GM12878 (cell line): ENCODE measurements at regions not wholly inside any gene's neighbourhood (a gene's known extent, or its start where the extent isn't known, plus 50 kb on each side); places are given as distances from the start of the nearest gene placed in this dataset.

Experiments
- ATAC-seq: fragments of 200-7000 bp; cut with Tn5 transposase; 3 replicates; pipeline ENCODE4 v1.9.1; 2020; ENCODE audit warnings: mild to moderate bottlenecking, moderate library complexity
- BruUV-seq: library from RNA; stranded (reverse); fragments of 400-500 nt; replicated peaks from 2 replicates; lab custom pipeline; 2021; lab: Mats Ljungman, UMichigan
- CTCF ChIA-PET: fragments of 300-600 bp; sonication (Branson Sonifier 250); formaldehyde crosslinking; extraction: SDS; loops from one replicate; lab custom pipeline; 2021; ENCODE audit warnings: inconsistent platforms; lab: Yijun Ruan, JAX
- POLR2A ChIA-PET: fragments of 350-600 bp; formaldehyde crosslinking; extraction: SDS; loops from one replicate; lab custom pipeline; 2021; ENCODE audit warnings: inconsistent platforms; lab: Charles Lee
- RAD21 ChIA-PET: fragments of 300-600 bp; sonication (Branson Sonifier 250); formaldehyde crosslinking; loops from one replicate; lab custom pipeline; 2023; ENCODE audit warnings: antibody characterized with exemption; ENCODE audit not compliant: unreplicated experiment; lab: Charles Lee
- SMC1A ChIA-PET: fragments of 300-600 bp; sonication (Branson Sonifier 250); formaldehyde crosslinking; loops from one replicate; lab custom pipeline; 2023; ENCODE audit not compliant: unreplicated experiment, uncharacterized antibody; lab: Charles Lee
- DNase-seq: peaks from one replicate; pipeline ENCODE4 v3.0.0-alpha.2; 2011; ENCODE audit warnings: low read depth, low spot score
- FAIRE-seq: peaks from 3 replicates; lab custom pipeline; 2011; peaks lifted over from hg19 to GRCh38; lab: Jason Lieb, UNC
- H2AFZ ChIP-seq: 2 replicates; pipeline ENCODE4 v1.6.0; 2011; ENCODE audit warnings: low read depth, low read length, control low read depth; ENCODE audit not compliant: control insufficient read depth
- H3K27ac ChIP-seq: 2 replicates; pipeline ENCODE4 v1.5.1; 2011; ENCODE audit warnings: control low read depth; ENCODE audit not compliant: control insufficient read depth, insufficient read depth
- H3K27me3 ChIP-seq, 2 experiments: replicated peaks in 1 of 2; 2 replicates each; pipeline versions ENCODE4 v1.6.0 to v1.6.1; 2011; ENCODE audit warnings: low read length in 1 of 2; ENCODE audit not compliant: control insufficient read depth in 2 of 2, insufficient read depth in 2 of 2
- H3K36me3 ChIP-seq, 2 experiments: 2 replicates each; pipeline ENCODE4 v1.5.1; 2011; ENCODE audit warnings: low read length in 1 of 2; ENCODE audit not compliant: control insufficient read depth in 2 of 2, insufficient read depth in 2 of 2
- H3K4me1 ChIP-seq: 2 replicates; pipeline ENCODE4 v1.6.1; 2011; ENCODE audit warnings: mild to moderate bottlenecking, low read length, moderate library complexity, mixed read lengths; ENCODE audit not compliant: control insufficient read depth, insufficient read depth
- H3K4me2 ChIP-seq: 2 replicates; pipeline ENCODE4 v1.6.0; 2011; ENCODE audit warnings: control low read depth; ENCODE audit not compliant: control insufficient read depth, insufficient read depth
- H3K4me3 ChIP-seq: fragments of 200-600 bp; sonication (generic); 2 replicates; pipeline ENCODE4 v1.5.1; 2016
- H3K79me2 ChIP-seq: 2 replicates; pipeline ENCODE4 v1.6.0; 2011; ENCODE audit warnings: low read length; ENCODE audit not compliant: control insufficient read depth, insufficient read depth
- H3K9ac ChIP-seq: 2 replicates; pipeline ENCODE4 v1.8.0; 2011; ENCODE audit warnings: low read length, control low read depth, mixed read lengths; ENCODE audit not compliant: control insufficient read depth, insufficient read depth
- H3K9me3 ChIP-seq: replicated peaks from 3 replicates; pipeline ENCODE4 v1.5.1; 2011; ENCODE audit warnings: mild to moderate bottlenecking, low read length; ENCODE audit not compliant: control insufficient read depth, insufficient read depth
- H4K20me1 ChIP-seq: 2 replicates; pipeline ENCODE4 v1.6.0; 2011; ENCODE audit not compliant: control insufficient read depth, insufficient read depth
- CBX5 ChIP-seq: sonication (generic); IDR thresholded peaks from 2 replicates; pipeline ENCODE4 v1.6.1; 2016; ENCODE audit warnings: low read depth, moderate library complexity, mild to moderate bottlenecking, inconsistent platforms
- CREB1 ChIP-seq: IDR thresholded peaks from 2 replicates; pipeline ENCODE4 v1.6.1; 2012; ENCODE audit warnings: low read depth, mild to moderate bottlenecking, inconsistent platforms
- CUX1 ChIP-seq: IDR thresholded peaks from 2 replicates; pipeline ENCODE4 v1.6.1; 2012; ENCODE audit warnings: improper control_type of control experiment, low read depth, low read length; ENCODE audit not compliant: insufficient replicate concordance
- EZH2 ChIP-seq: IDR thresholded peaks from 2 replicates; pipeline ENCODE4 v1.6.1; 2012; ENCODE audit warnings: low read depth, mild to moderate bottlenecking, control low read depth, inconsistent platforms, low read length, borderline replicate concordance; ENCODE audit not compliant: control insufficient read depth
- GATAD2B ChIP-seq: fragments of 450-650 bp; conservative IDR thresholded peaks from 2 replicates; pipeline ENCODE4 v1.6.1; 2017; ENCODE audit warnings: low read depth, mild to moderate bottlenecking, moderate library complexity
- MYC ChIP-seq: IDR thresholded peaks from 2 replicates; pipeline ENCODE4 v1.6.1; 2011; ENCODE audit warnings: mild to moderate bottlenecking, low read length, moderate library complexity, inconsistent platforms; ENCODE audit not compliant: insufficient read depth, insufficient replicate concordance, insufficient read length, severe bottlenecking
- NFXL1 ChIP-seq: fragments of 450-650 bp; IDR thresholded peaks from 2 replicates; pipeline ENCODE4 v1.6.1; 2017; ENCODE audit warnings: antibody characterized with exemption, mild to moderate bottlenecking, borderline replicate concordance
- NR2C1 ChIP-seq: fragments of 450-650 bp; IDR thresholded peaks from 2 replicates; pipeline ENCODE4 v1.6.1; 2017; ENCODE audit warnings: antibody characterized with exemption, mild to moderate bottlenecking, moderate library complexity
- POLR2A ChIP-seq: IDR thresholded peaks from 2 replicates; pipeline ENCODE4 v1.6.1; 2011; ENCODE audit warnings: low read depth, mild to moderate bottlenecking, low read length
- POLR2AphosphoS2 ChIP-seq: IDR thresholded peaks from 2 replicates; pipeline ENCODE4 v1.6.1; 2011; ENCODE audit warnings: low read depth, mild to moderate bottlenecking, low read length, improper control_type of control experiment, moderate library complexity
- YBX1 ChIP-seq: fragments of 450-650 bp; IDR thresholded peaks from 2 replicates; pipeline ENCODE4 v1.6.1; 2016; ENCODE audit warnings: antibody characterized with exemption
- WGBS: methylation state at CpG from one replicate; pipeline ENCODE4 v1.1.6; 2016; ENCODE audit warnings: low lambda C conversion rate; ENCODE audit not compliant: insufficient replicate concordance, insufficient coverage; ENCODE audit errors: missing lambda C conversion rate; 5-methylcytosine and 5-hydroxymethylcytosine counted together
- in situ Hi-C: fragments of 300-500 bp; cut with MboI; formaldehyde crosslinking; loops from 9 replicates; pipeline ENCODE4 v1.14.3; 2018; ENCODE audit warnings: mixed read lengths
- intact Hi-C: fragments of 100-400 bp; cut with micrococcal nuclease; formaldehyde crosslinking; loops from one replicate; pipeline ENCODE4 v1.14.2; 2022; ENCODE audit not compliant: unreplicated experiment

- FAIRE-seq: no peak
- CTCF ChIA-PET: interaction anchor here (0.8 to 15.4 kb wide), 20 partner anchors 8 to 185 kb away, joined by 3 to 188 read pairs (median 6); partner anchors contain the start of gene RASGRP1
- H3K27me3 ChIP-seq: no peaks in the 10 kb centered on the region
- H3K9me3 ChIP-seq: no peaks in the 10 kb centered on the region
- WGBS: 64% methylated on average over 2 of the region's 2 CpGs
- BruUV-seq: no TSS peak
- H3K27ac ChIP-seq: no peak overlapping the region
- no peaks in the 10 kb centered on the region for H3K4me1 ChIP-seq
- RAD21 ChIA-PET: interaction anchor here (0.9 to 27.0 kb wide), 15 partner anchors 9 to 185 kb away, joined by 3 to 737 read pairs (median 7); partner anchors contain the start of gene RASGRP1
- no peaks in the 10 kb centered on the region for H3K79me2 ChIP-seq
- TF ChIP-seq MYC: no peak
- TF ChIP-seq, all 136 proteins: peak for 0
- Histone ChIP-seq H4K20me1 (no peaks in the 10 kb centered on the region), H3K4me3 (no peak overlapping the region), H2AFZ (no peak overlapping the region), H3K4me2 (no peak overlapping the region), H3K9ac (no peak overlapping the region), H3K36me3 (no peaks in the 10 kb centered on the region)
- intact Hi-C loops (no loop called here), in situ Hi-C loops (no loop called here)
- ATAC-seq (no peak), DNase-seq (no peak)
- ChIA-PET SMC1A (interaction anchor here (0.9 to 42.6 kb wide), 14 partner anchors 8 to 185 kb away, joined by 3 to 1803 read pairs (median 8); partner anchors contain the start of gene RASGRP1), POLR2A (interaction anchor here (0.7 to 19.6 kb wide), 20 partner anchors 8 to 67 kb away, joined by 3 to 310 read pairs (median 7); partner anchors contain the start of gene RASGRP1)
Measured at GRCh38 chr15:38625886-38626285, 61.3 kb upstream of the RASGRP1 start.

DNA sequence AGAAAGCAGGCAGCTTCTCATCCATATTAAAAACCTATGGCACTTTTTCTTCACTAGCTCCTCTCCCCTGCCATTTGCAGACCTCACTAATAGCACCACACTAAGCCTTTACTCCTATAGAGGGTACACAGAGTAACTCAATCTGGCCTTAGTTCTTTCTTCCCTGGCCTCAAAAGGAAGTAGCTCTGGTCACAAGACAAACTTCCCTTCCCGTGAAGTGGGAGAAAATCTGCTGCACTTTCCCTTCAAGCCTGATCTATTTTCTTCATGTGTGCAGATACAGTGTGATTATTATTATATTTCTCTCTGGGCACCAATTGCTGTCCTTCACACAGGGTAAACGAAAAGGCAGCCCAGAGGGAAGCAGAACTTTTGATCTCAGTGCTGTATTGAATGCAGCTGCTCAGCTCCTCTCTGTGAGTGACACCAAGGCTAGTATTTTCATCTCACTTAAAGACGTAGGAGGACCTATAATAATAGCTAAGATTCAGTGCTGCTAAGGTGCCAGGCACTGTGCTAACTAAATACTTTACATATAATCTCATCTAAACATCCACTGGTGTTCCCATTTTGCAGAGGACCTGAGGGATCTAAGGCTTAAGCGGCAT is 61.9 kb upstream of the RASGRP1 start:
- DNase-seq (no peak), FAIRE-seq (no peak), ATAC-seq (no peak)
- ChIA-PET RAD21 (interaction anchor here (0.8 to 27.0 kb wide), 16 partner anchors 8 to 186 kb away, joined by 3 to 737 read pairs (median 6); partner anchors contain the start of gene RASGRP1), CTCF (interaction anchor here (0.8 to 15.4 kb wide), 21 partner anchors 9 to 186 kb away, joined by 3 to 188 read pairs (median 5); partner anchors contain the start of gene RASGRP1), SMC1A (interaction anchor here (0.9 to 42.6 kb wide), 13 partner anchors 8 to 186 kb away, joined by 3 to 1803 read pairs (median 8); partner anchors contain the start of gene RASGRP1), POLR2A (interaction anchor here (0.8 to 19.6 kb wide), 20 partner anchors 8 to 67 kb away, joined by 3 to 310 read pairs (median 6); partner anchors contain the start of gene RASGRP1)
- Histone ChIP-seq H3K36me3 (no peaks in the 10 kb centered on the region), H3K27ac (peak overlapping the region; percentile 7; the same call in 1 of the 2 replicates), H2AFZ (no peak overlapping the region; the same call in none of the 2 replicates), H3K79me2 (no peaks in the 10 kb centered on the region), H3K4me3 (no peak overlapping the region), H3K9me3 (no peaks in the 10 kb centered on the region), H3K4me2 (no peak overlapping the region), H3K27me3 (no peaks in the 10 kb centered on the region), H4K20me1 (no peaks in the 10 kb centered on the region), H3K9ac (no peak overlapping the region), H3K4me1 (no peaks in the 10 kb centered on the region)
- 50% methylated on average over 4 of the region's 4 CpGs for WGBS
- BruUV-seq: no TSS peak
- intact Hi-C loops: no loop called here
- in situ Hi-C loops: no loop called here
- TF ChIP-seq POLR2AphosphoS2 (no peak), GATAD2B (no peak), CREB1 (no peak), YBX1 (no peak), NR2C1 (no peak), CUX1 (no peak), CBX5 (no peak), POLR2A (no peak), NFXL1 (no peak), EZH2 (no peak)
